ENCODE measurements at regions not wholly inside any gene's neighbourhood (a gene's known extent, or its start where the extent isn't known, plus 50 kb on each side); places are given as distances from the start of the nearest gene placed in this dataset.

DNA sequence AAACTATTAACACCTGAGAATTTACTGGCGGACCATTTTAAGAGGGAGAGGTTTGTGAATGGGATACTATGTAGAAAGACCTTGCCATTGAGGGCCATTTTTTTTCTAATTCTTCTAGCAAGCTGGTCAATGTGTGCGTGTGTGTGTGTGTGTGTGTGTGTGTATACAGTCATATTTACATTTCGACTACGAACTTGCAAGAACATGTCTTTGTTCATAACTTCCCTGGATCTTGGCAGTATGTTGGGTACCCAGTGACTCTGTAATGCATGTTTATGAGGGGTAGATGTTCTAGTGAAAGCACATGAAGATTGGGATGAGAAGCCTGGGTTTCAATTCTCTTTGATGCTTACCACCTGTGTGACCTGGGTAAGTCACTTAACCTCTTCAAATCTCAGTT, 133.6 kb downstream of the UBE2E3 start:
- no peak for DNase-seq

DNA sequence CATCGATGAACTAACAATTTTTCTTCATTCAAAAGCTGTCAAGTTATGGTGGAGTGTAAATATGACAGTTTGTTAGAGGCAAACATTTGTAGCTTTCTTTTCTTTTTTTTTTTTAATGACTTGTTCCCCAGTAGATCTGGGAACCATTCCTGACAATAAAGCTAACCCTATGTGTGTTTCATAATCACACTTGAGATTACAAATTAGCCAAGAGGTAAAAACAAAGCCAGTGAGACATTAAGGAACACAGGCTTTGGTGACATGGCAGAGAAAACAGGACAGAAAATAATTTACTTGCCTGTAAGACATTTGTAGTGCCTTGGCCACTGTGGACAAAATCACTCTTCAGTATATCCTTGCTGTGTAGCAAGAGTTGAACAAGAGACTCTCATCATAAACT, 135.9 kb downstream of the UBE2E3 start:
- no peak for DNase-seq

DNA sequence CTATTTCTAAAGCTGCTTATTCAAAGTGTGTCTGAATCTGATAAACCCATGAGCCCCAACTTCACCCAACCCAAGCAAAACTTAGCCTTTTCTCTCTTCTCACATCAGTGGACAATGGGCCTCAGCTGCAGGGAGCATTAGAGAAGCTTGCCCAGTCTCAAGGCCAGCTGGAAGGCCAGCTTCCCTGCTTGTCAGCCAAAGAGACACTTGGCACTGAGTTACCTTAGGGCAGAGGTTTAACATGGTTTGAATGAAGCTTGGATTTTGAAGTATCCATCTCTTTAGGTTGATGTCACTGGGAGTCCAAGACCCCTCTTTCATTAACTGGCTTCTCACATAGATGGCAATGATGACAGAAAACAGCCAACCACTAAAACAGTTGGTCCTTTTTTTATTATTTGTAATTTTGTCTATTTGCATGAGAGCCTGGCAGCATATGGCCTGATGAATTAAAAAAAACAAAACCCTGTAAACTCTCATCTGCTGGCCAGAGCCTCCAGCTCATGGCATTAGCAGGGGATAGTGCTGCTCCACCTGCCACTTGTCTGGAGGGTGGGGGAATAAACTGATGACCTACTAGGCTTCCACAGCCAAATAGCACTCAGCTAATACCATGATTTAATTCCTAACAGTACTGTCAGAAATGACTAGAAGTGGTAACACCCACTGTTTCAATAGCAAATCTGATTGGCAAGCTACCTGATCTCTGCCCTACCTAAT, 137.0 kb downstream of the UBE2E3 start:
- DNase-seq: no peak

DNA sequence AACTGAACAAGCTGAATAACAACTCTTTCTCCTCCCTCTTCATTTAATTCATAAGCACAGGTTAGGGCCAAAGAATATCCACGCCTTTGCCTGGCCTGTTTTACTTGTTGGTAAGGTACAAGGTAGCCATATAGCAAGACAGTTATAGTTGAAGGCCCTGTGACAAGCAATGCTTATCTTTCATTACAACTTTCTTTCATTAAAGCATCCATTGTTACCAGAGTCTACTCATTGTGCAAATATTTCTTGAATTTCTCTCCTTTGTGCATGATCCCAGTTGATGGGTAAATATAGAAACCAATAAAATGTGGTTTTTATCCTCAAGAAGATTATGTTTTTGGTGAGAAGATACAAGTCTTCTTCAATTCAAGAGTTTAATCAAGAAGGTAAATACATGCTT, 140.2 kb downstream of the UBE2E3 start:
- DNase-seq: no peak

DNA sequence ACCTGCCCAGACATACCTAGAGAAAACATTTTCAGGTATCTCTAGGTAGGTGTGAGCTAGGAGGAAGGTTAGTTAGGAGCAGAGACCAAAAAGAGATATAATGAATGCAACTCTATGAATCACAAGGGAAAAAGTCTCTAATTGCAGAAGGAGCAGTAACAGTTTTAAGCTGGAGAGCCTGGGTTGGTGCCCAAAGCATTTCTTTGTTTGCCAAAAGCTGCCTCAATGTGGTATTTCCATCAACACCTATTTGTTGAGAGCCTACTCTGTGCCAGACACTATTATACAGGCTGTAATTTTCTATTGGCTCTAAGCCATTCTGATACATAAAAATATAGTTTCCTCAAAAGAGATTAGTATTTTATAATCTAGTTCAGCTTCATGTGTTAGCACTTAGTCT, 141.6 kb downstream of the UBE2E3 start:
- DNase-seq: no peak

DNA sequence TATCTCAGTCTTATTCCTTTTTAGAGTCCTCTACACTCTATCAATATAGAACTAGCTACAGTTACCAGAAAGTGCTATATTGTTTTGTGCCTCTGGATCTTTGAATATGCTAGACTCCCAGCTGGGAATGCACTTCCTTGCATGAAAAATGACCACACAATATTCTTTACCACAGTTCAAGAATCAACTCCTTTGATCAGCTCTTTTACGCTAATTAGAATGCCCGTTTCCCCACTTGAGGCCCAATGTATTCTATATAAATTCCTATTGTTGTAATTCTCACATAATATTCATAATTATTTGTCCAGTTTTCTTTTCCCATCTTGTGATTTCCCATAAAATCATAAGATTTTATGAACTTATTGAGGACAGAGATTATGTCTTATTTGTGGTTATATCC, 142.2 kb downstream of the UBE2E3 start:
- DNase-seq: no peak

DNA sequence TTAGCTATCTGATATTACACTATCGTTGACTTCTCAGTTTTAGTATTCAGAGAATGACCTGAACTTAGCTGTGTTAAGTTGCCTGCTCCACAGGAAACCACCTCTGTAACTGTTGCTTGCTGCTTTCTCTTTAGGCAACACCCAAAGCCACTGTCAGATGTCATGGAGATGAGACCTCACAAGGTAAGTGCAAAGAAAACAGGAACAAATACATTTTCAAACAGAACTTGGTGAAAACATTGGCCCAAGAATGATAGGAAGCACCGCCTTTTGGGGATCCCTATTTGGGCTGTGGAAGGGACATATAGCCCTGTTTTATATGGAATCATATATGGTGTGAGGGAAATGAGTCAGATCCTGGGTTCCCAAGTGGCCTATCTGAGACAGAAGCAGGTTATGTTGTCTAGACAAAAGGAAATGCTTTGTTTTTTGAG, 143.4 kb downstream of the UBE2E3 start:
- DNase-seq: no peak

DNA sequence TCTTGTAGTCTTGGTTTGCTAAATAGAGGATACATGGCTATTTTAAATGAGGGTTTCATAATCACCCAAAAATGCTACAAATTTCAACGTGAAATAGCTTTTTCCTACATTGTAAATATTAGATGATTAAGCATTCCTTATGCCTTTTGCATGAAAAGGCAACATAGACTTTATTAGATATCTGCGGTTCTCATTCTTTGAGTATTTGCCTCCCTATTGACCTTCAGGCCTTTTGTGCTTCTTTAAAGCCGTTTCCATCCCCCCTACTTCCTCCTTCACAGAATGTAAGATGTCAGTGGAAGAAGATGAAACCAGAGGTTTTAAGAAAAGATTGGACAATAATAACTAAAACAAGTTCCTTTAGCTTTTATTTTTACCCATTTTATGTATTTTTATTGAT, 144.1 kb downstream of the UBE2E3 start:
- DNase-seq: no peak

DNA sequence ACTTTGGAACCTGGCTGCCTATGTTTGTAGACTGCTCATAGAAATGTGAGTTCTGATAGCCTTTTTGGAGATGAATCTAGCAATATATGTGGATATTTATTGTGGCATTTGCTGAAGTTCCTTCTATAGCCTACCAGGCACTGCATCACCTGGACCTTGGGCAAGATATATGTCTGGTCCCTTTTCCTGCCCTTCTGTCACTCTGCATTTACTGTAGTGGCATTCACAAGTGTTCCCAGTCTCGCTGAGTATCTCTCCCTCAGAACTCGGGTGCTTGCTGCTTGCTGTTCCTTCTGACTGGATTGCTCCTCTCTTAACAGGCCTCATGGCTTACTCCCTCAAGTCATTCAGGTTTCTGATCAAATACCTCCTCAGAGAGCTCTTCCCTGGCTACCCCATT, 145.0 kb downstream of the UBE2E3 start:
- no peak for DNase-seq

DNA sequence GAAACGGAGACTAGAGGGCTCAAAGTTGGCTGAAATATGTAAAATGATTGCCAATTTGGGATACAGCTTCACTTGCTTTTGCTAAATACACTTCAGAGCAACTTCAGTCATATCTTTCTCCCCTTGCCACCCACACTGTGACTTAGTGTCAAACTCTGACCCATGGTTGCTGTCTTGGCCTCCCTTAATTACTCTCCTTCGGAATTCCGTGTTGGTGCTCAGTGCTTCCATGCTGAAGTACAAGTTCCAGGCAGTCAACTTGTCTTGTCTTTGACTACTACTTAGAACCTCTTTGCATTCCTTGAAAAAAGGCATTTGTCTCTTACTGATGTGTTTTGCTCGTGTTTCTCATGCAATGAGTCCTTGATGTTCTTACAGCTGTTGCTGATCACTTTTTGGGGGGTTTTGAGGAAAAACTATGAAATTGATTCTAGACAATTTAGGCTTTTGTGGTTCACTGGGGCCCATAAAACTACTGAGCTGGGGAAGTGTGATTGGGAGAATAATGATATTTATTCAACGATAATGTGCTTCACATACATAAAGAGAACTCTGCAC, 146.0 kb downstream of the UBE2E3 start:
- DNase-seq: no peak

DNA sequence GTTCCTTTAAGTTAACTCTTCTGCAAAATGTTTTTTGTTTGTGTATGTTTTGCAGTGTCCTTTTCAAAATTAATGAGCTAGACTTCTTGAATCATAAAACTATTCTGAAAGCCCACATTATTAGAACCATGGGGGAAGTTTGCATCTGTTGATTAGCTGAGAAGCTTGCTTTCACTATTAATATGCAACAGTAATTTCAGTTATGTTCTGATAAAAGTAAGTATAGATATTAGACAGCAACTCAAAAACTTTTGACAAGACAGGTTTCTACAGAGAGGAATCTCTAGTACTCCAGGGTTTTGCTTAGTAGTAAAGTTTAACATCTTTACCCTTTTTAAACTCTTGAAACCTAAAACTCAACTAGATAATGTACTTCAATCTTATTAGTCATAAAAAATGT, 147.8 kb downstream of the UBE2E3 start:
- no peak for DNase-seq

DNA sequence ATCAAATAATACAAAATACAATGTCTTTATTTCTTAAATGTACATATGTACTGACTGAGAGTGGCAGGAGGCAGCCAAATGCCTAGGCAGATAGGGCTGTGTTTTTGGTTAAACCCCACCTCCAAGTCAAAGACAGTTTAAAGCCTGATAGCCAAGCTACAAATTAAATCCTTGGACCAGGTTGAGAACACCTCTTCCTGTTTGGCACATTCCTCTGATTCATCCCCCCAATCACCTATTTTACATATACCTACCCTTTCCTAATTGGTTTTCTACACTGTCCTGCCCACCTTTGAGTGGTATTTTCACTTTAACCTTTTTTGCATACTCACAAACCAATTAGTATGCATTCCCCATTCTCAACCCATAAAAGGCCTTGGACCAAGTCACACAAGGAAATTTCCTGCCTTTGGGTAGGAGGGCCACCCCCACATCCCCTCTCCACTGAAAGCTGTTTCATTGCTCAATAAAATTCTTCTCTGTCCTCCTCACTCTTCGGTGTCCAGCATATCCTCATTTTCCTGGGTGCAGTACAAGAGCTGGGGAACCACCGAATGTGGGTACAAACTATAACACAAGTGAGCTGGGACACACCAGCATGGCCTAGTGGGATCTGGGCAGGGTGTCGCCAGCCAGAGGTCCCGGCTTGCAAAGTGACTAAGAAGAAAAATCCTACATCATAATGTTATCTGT, 149.1 kb downstream of the UBE2E3 start:
- no peak for DNase-seq

DNA sequence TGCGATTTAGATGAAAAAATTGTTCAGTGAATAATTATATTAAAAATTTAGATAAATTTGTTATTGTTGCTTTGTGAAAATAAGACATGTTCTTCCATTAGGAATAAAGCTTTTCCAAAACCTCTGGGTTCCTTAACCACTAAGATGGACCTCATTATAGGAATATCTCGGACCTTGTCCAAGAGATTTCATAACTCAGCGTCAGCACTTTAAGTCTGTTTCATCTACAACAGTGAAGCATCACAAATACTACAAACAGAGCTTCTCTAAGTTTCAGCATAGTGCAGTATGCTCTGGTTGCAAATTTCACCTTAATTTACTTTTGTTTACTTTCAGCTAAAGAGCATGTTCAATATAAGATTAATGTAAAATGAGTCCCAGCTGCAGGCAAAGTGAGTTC, 150.3 kb downstream of the UBE2E3 start:
- DNase-seq: no peak

DNA sequence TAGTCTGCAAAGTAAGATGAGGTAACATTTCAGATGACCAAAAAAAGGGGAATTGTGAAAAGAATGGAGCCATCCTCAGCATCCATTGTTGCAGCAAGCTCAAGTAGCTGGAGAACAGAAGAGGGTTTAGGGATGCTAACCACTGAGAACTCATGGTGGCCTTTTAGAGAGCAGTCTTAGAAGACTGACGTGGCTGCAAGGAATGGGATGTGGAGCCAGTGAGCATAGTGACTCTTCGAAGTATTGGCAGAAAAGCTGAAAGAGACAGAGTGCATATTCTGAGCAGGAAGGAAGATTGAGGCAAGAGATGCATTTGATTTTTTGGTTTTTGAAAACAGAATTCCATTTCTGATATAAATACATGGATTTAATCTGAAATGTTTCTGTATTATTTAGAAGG, 151.2 kb downstream of the UBE2E3 start:
- no peak for DNase-seq

DNA sequence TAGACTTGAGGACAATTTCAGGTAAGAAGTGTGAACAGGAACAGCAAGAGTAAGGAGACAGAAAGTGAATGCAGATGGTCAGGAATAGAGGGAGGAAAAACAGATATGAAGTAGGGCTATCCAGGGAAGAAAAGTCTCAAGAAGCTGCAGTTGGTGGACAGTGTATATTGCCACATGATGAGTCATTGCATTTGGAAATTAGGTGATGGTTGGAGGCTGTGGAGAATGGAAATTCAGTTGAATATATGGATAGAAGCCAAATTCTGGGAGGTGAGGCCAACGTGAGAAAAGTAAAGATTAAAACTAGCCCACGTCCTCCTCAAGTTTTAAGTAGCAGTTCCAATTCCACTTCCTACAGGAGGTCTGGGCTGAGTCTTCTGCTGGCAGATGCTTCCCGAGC, 158.4 kb downstream of the UBE2E3 start:
- no peak for DNase-seq

DNA sequence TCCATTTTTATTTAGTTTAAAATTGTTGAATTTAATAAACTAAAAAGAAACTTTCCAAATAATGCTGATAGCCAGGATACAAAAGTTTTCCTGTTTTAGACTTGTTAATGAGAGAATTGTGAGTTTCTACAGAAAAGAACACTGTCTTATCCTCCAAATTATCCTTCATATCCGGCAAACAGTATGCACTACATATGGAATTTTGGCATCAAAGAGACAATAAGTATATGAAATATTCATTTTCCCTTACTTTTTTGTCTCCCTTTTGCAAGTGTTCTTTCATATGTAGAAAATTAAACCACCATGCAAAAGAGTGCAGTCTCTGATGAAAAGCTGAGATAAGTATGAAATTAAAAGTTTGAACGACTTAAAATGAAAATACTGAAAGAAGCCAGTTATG, 159.4 kb downstream of the UBE2E3 start:
- DNase-seq: no peak

DNA sequence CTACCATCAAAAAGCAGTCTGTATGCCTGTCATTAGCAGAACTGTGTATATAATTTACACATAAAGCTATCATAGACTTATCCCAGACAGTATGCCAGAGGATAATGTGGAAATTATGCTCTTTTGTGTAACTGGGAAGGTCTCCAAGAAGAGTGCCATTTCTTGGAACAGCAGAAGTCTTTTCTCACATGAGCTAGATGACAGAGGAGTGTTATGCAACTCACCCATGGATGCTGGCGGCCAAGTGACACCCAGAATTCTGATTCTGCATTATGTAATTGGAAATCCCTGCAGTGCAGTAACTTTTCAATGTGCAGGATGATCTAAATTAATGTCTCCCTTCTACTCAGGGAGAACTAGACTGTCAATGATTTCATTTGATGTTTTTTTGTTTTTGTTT, 160.0 kb downstream of the UBE2E3 start:
- DNase-seq: no peak

DNA sequence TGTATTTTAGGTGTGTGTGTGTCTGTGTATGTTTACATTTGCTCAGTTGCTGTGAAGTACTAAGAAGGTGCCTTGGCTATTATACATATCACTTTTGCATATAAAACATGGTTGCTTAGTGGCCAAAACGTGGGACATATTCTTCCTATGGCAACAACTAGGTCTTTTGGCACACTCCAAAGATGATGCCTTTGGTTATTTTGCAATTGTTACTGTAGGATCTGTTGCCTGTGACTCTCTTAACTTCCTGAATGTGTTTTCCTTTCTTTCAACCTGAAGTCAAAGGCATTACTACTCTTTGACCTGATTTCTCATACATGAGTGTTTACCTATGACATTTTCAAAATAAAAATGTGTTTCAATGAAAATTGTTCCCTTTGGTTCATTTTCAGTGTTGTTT, 160.5 kb downstream of the UBE2E3 start:
- DNase-seq: no peak

DNA sequence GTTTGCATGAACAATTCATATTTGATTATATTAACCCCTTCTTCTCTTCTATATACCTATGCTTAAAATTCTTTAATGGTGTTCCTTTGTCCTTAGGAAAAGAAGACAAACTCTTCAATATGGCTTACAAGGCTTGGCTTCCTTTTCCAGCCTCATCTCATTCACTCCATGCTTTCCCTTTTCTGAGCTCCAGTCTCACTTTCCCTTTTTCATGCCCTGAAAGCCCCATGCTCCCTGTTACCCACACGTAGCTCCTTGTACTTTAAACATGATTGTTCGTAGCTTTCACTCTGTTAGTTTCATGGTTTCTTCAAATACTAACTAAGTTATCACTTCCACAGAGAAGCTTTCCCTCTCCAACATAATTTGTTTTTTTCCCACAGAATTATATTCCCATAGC, 161.3 kb downstream of the UBE2E3 start:
- DNase-seq: no peak

DNA sequence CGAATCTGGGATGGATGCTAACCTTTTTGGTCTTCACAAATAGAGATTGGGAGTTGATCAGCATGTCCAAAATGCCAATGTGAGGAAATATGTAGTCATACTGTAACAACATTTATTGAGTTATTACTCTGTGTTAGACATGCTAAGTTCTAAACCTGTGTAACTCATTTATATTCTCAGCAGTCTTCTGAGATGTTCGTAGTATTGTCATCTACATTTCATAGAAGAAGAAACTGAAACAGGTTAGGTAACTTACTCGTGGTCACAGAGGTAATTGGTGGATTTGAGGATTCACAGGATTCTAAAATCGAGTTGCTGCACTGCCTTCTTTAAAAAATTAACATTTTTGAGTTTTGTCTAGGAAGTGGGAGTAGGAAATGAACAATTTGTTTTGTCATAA, 162.1 kb downstream of the UBE2E3 start:
- no peak for DNase-seq

DNA sequence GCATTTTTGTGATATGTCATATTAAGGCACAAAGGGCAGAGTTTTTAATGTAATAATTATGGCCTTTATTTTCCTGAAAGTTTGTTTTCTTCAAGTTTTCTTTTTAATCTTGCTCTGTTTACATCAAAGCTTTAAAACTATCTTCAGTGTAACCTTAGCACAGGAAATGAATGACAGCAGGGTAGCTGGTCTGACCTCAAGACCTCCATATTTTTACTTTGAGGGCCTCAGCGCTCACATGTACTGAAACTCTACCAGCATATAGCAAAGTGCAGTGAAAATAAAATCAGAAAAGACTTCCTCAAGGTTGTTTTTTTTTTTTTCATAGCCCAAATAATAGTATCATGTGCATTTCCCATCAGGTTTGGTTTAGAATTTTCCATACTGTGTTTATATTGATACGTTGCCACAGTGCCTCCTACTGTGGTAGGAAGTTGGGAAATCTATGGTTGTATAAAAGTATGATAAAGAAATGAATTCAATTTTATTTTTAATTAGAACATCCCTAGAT, 163.4 kb downstream of the UBE2E3 start:
- no peak for DNase-seq

DNA sequence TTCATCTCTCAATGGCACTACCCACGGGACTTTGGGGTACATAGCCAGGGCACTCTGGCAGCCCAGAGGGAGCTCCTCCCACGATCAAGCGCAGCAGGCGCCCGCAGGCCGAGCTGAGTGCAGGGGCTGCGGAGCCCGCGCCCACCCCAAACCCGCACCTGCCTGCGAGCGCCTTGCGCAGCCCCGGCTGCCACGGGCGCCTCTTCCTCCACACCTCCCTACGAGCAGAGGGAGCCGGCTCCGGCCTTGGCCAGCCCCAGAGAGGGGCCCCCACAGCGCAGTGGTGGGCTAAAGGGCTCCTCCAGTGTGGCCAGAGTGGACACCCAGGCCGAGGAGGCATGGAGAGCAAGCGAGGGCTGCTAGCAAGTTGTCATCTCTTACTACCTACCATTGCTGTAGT, 165.2 kb downstream of the UBE2E3 start:
- no peak for DNase-seq

DNA sequence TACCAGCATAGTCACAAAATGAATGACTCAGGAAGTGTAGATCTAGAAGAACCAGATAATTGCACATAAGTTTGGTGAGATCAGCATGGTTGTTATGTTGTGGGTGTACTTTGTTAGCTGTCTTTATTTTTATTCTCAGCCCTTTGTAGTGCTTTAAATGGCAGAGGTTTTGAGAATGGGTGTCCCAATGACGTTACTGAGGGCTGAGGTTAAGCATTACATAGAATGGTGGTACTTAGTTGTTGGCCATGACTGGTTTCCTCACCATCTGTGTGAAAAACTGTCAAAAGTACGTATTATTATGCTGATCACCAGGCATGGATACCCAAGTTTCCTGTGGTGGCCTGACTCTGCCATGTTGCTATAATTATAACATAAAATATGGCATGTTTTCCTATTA, 165.8 kb downstream of the UBE2E3 start:
- no peak for DNase-seq

DNA sequence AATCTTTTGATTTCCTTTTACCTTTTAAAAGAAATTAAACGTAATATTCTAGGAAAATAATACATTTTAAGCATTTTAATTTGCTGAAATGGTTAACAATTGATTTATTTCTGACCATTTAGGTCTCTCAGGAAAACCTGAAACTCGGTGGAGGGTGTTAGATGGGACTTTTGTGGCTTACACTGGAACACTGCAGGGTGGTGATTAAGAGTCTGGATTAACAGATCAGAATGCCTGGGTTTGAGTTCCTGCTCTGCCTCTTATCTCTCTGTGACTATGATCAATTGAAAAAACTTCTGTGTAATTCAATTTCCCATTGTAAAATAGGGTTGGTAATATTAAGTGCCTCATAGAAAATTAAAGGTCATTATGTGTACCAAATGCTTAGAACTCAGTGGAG, 168.7 kb downstream of the UBE2E3 start:
- no peak for DNase-seq

Measured in retina (tissue), 1 donor.